ENCODE measurements at regions not wholly inside any gene's neighbourhood (a gene's known extent, or its start where the extent isn't known, plus 50 kb on each side); places are given as distances from the start of the nearest gene placed in this dataset.

DNA sequence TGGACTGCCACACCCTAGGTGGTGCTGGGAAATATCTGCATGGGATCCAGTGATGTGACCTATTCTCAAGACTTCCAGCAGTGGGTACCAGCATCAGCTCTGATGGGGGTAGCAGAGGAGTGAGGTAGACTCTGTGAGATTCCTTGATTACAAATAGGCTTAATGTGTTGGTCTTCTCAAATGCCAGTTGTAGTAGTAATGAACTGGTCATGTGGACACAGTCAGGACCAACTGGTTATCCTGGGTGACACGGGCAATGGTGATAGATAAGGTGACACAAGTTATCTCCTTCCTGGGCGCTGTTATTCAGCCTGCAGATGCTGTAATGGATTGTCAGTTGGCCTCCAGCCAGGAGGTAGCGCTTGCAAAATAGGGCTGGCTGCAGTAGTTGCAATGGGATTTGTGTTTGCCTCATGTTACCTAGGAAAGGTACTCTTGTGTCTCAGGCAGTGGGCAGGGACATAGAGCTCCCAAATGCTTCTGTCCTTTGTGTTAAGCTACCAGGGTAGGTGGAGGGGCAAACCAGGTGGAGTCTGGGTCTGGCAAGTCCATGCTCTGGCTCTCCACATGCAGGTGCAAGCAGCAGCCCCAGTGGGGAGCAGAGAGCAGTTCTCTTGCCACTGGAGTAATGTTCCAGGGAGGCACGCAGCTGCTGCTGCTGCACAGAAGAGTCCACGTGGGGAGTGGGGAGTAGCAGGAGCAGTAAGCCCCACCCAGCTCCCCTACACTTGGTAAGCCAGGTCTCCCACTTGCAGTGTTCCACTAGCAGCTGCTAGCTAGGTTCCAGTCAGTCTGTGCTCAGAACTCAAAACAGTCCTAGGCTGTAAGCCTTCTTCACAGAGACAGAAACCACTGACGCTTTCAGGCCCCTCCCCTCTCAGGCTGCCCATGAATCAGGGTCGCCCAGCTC is 505.4 kb upstream of the DDX18 start:
- TF ChIP-seq, protein P1, sequence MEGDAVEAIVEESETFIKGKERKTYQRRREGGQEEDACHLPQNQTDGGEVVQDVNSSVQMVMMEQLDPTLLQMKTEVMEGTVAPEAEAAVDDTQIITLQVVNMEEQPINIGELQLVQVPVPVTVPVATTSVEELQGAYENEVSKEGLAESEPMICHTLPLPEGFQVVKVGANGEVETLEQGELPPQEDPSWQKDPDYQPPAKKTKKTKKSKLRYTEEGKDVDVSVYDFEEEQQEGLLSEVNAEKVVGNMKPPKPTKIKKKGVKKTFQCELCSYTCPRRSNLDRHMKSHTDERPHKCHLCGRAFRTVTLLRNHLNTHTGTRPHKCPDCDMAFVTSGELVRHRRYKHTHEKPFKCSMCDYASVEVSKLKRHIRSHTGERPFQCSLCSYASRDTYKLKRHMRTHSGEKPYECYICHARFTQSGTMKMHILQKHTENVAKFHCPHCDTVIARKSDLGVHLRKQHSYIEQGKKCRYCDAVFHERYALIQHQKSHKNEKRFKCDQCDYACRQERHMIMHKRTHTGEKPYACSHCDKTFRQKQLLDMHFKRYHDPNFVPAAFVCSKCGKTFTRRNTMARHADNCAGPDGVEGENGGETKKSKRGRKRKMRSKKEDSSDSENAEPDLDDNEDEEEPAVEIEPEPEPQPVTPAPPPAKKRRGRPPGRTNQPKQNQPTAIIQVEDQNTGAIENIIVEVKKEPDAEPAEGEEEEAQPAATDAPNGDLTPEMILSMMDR (IDR thresholded peaks at IDR 0.05 in 2 of 3, conservative IDR thresholded peaks at IDR 0.05 in 1 of 3; ENCODE audit: borderline replicate concordance in 1 of 3, insufficient read depth in 1 of 3, low read depth in 2 of 3, low read length in 2 of 3), result no peak
- TF ChIP-seq, protein P2, sequence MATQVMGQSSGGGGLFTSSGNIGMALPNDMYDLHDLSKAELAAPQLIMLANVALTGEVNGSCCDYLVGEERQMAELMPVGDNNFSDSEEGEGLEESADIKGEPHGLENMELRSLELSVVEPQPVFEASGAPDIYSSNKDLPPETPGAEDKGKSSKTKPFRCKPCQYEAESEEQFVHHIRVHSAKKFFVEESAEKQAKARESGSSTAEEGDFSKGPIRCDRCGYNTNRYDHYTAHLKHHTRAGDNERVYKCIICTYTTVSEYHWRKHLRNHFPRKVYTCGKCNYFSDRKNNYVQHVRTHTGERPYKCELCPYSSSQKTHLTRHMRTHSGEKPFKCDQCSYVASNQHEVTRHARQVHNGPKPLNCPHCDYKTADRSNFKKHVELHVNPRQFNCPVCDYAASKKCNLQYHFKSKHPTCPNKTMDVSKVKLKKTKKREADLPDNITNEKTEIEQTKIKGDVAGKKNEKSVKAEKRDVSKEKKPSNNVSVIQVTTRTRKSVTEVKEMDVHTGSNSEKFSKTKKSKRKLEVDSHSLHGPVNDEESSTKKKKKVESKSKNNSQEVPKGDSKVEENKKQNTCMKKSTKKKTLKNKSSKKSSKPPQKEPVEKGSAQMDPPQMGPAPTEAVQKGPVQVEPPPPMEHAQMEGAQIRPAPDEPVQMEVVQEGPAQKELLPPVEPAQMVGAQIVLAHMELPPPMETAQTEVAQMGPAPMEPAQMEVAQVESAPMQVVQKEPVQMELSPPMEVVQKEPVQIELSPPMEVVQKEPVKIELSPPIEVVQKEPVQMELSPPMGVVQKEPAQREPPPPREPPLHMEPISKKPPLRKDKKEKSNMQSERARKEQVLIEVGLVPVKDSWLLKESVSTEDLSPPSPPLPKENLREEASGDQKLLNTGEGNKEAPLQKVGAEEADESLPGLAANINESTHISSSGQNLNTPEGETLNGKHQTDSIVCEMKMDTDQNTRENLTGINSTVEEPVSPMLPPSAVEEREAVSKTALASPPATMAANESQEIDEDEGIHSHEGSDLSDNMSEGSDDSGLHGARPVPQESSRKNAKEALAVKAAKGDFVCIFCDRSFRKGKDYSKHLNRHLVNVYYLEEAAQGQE (IDR thresholded peaks at IDR 0.05; ENCODE audit: low read depth), result no peak
- TF ChIP-seq, protein P3, sequence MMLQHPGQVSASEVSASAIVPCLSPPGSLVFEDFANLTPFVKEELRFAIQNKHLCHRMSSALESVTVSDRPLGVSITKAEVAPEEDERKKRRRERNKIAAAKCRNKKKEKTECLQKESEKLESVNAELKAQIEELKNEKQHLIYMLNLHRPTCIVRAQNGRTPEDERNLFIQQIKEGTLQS (IDR thresholded peaks at IDR 0.05), result no peak
- TF ChIP-seq POLR2AphosphoS5 (IDR thresholded peaks at IDR 0.05; ENCODE audit: low read depth, low read length), result no peak
